Skin epidermis (tissue), 12 donors: ENCODE measurements at regions not wholly inside any gene's neighbourhood (a gene's known extent, or its start where the extent isn't known, plus 50 kb on each side); places are given as distances from the start of the nearest gene placed in this dataset.

Experiments
- H3K27ac ChIP-seq, 21 experiments: fragments of 200-600 bp; sonication (generic) in 11 of 21; one replicate each; pipeline ENCODE4 v1.5.0; 2020; ENCODE audit warnings: mild to moderate bottlenecking in 3 of 21, inconsistent platforms in 2 of 21, moderate library complexity in 2 of 21
- H3K4me3 ChIP-seq, 7 experiments: fragments of 200-600 bp; sonication (generic) in 2 of 7; one replicate each; pipeline ENCODE4 v1.5.0; 2020; ENCODE audit warnings: inconsistent platforms in 2 of 7, mild to moderate bottlenecking in 2 of 7, moderate library complexity in 1 of 7

- no peak overlapping the region for H3K27ac ChIP-seq
- H3K4me3 ChIP-seq = no peak overlapping the region
Observed at GRCh38 chr1:163701783-163702374, 380.1 kb downstream of the NUF2 start.

- H3K27ac ChIP-seq = no peak overlapping the region
- no peak overlapping the region for H3K4me3 ChIP-seq
Observed at GRCh38 chr1:163703794-163704193, 382.0 kb downstream of the NUF2 start.

DNA sequence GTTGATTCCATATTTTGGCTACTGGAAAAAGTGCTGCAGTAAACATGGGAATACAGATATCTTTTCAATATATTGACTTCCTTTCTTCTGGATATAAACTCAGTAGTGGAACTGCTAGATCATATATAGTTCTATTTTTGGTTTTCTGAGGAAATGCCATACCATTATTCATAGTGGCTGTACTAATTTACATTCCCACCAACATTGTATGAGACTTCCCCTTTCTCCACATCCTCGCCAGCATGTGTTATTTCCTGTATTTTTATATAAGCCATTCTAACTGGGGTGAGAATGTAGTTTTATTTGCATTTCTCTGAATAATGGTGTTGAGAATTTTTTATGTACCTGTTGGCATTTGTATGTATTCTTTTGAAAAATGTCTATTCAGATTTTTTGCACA, 385.2 kb downstream of the NUF2 start:
- Histone ChIP-seq H3K4me3 (no peak overlapping the region), H3K27ac (no peak overlapping the region)

DNA sequence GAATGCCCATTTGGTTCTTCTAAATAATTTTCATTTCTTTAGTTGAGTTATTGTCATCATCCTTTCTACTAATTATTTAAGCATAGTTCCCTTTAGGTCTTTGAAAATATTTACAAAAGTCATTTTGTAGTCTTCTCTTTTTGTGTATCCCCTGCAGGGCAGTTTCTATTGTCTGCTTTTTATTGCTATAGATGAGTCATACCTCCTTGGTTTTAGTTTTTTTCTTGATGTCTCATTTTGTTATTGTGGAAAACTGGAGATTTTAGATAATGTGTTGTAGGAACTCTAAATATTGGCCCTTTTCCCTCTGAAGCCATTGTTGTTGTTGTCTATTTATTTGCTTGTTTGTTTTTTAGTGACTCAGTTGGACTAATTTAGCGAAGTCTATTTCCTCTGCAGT, 387.9 kb downstream of the NUF2 start:
- no peak overlapping the region for H3K27ac ChIP-seq
- no peak overlapping the region for H3K4me3 ChIP-seq

- H3K4me3 ChIP-seq = no peak overlapping the region
- H3K27ac ChIP-seq = no peak overlapping the region
Observed at GRCh38 chr1:163712321-163712720, 390.6 kb downstream of the NUF2 start.

- H3K4me3 ChIP-seq = no peak overlapping the region
- no peak overlapping the region for H3K27ac ChIP-seq
Observed at GRCh38 chr1:163720294-163720693, 398.5 kb downstream of the NUF2 start.

GRCh38 chr1:163725551-163725950, 403.8 kb downstream of the NUF2 start:
- Histone ChIP-seq H3K4me3 (no peak overlapping the region), H3K27ac (no peak overlapping the region)

- no peak overlapping the region for H3K27ac ChIP-seq
- no peak overlapping the region for H3K4me3 ChIP-seq
Observed at GRCh38 chr1:163730411-163730821, 408.7 kb downstream of the NUF2 start.

DNA sequence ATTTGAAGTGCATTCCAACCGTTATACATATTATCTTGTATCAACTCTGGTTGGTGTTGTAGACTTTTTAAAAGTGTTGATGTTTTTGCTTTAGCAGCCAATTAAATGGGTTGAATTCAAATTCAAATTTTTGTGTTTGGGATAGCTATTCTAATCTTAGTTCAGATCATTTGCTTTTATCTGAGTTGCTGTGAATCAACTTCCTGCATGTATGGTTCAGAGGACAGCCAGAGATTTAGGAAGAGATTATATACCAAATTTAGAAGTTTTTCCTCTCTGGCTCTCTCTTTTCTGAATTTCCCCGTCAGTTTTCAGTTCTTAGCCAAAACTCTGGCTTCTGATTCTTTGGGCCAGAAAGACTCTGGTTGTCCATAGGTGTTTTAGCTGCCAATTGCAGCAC, 415.5 kb downstream of the NUF2 start:
- Histone ChIP-seq H3K27ac (no peak overlapping the region), H3K4me3 (no peak overlapping the region)

DNA sequence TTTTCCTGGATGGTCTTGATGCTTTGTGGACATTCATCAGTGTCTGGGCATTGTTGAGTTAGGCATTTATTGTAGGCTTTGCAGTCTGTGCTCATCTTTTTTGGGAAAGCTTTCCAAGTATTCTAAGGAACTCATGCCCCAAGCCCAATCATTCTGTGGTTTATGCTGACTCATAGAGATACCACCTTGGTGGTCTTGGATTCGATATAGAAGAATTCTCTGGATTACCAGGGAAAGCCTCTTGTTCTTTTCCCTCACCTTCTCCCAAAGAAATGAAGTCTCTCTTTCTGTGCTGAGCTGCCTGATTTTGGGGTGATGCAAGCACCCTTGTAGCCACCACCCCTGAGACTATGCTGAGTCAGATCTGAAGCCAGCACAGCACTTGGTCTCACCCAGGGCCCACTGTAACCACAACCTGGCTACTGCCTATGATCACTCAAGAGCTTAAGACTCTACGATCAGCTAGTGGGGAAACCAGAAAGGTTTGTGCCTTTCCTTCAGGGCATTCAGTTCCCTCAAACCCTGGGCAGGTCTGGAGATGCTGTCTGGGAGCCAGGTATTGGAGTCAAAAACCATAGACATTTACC, 422.6 kb downstream of the NUF2 start:
- H3K4me3 ChIP-seq = no peak overlapping the region

DNA sequence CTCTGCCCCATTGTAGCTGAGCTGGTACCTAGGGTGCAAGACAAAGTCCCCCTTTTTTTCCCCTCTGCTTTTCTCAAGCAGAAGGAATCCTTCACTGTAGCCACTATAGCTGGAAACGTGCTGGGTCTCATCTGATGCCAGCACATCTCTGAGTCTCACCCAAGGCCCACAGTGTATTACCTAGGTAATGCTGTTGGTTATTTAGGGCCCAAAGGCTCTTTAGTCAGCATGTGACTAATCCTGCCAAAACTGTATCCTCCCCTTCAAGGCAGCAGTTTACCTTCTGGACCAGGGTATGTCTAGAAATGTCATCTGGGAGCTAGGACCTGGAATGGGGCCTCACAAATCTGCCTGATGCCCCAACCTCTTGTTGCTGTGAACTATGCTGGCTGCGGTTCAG, 423.4 kb downstream of the NUF2 start:
- Histone ChIP-seq H3K4me3 (no peak overlapping the region), H3K27ac (no peak overlapping the region)

More for the DNA sequence above, 422.6 kb downstream of the NUF2 start:
- no peak overlapping the region for H3K27ac ChIP-seq

GRCh38 chr1:163747261-163747660, 425.5 kb downstream of the NUF2 start:
- Histone ChIP-seq H3K4me3 (no peak overlapping the region), H3K27ac (no peak overlapping the region)

DNA sequence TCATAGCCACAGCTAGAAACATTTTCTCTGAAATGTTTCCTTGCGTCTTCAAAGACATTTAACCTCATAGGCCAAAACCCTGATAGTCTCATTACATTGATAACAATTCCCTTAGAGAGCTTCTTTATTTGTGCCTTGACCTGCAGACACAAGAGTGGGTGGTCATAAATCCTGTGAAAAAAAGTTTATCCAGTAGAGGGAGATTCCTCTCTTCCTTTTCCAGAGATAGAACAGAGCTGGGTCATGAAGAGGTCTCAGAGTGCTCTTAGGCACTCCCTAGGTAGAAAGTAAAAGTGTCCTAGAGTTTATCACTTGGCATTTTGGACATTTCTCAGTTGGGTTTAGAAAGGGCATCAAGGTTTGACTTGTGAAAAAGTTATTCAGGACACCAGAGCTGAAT, 426.1 kb downstream of the NUF2 start:
- no peak overlapping the region for H3K4me3 ChIP-seq
- no peak overlapping the region for H3K27ac ChIP-seq

- H3K27ac ChIP-seq = no peak overlapping the region
- H3K4me3 ChIP-seq = no peak overlapping the region
Observed at GRCh38 chr1:163758977-163759670, 437.4 kb downstream of the NUF2 start.

- H3K4me3 ChIP-seq = no peak overlapping the region
- H3K27ac ChIP-seq = no peak overlapping the region
Observed at GRCh38 chr1:163761898-163762297, 440.1 kb downstream of the NUF2 start.

DNA sequence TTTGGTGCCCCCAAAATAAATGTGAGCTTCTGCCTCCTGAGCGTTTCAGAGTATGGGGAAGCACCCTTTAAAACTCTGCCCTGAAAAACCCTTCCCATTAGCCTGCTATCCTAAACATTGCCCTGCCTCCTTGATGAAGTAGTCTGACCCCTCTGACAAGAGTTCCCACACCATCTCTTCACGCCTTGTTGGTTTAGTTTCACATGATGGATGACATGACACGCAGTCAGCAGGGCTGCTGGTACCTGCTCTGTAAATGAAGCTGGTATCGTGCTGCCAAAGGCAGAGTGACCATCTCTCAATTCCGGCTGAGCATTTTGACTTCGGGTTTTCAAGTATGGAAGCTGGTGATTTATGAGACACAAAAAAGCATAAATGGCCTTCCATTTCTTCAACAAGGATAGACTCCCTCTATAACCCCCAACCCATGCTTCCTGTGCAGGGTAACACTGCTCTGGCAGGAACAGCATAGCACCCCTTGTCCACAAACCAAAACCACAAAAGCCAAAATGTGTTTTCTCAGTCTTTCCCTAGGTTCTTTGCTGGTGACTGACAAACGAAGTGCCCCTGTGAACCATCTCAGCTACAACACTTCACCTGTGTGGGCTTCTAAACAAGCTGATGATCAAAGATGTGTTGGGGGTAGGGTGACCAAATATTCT, 444.6 kb downstream of the NUF2 start:
- Histone ChIP-seq H3K4me3 (no peak overlapping the region), H3K27ac (no peak overlapping the region)

DNA sequence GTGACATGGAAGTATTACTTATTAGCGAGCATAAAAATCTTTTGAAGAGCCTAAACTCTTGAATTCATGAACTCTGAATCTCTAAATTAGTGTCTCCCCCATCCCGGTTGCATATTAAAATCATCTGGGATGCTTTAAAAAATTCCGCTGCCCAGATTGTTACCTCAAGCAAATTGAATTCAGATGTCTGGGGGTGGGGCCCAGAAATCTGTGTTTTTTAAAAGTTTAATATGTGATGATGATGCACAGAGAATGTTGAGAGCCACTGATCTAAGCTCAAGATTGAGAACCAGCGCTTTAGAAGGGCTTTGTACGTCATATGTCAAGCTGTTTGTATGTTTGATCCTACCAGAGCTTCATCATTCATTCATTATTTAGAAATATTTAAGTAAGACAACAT, 446.8 kb downstream of the NUF2 start:
- Histone ChIP-seq H3K4me3 (no peak overlapping the region), H3K27ac (no peak overlapping the region)

- Histone ChIP-seq H3K27ac (no peak overlapping the region), H3K4me3 (no peak overlapping the region)
Observed at GRCh38 chr1:163770265-163770664, 448.5 kb downstream of the NUF2 start.

GRCh38 chr1:163771637-163772036, 449.9 kb downstream of the NUF2 start:
- H3K4me3 ChIP-seq = no peak overlapping the region
- no peak overlapping the region for H3K27ac ChIP-seq

GRCh38 chr1:163772246-163772645, 450.5 kb downstream of the NUF2 start:
- H3K4me3 ChIP-seq = no peak overlapping the region
- no peak overlapping the region for H3K27ac ChIP-seq

- no peak overlapping the region for H3K27ac ChIP-seq
- H3K4me3 ChIP-seq = no peak overlapping the region
Observed at GRCh38 chr1:163773396-163773795, 451.6 kb downstream of the NUF2 start.
